Esophagus squamous epithelium (tissue), 5 donors: ENCODE measurements at regions not wholly inside any gene's neighbourhood (a gene's known extent, or its start where the extent isn't known, plus 50 kb on each side); places are given as distances from the start of the nearest gene placed in this dataset.

ENCODE experiments used
- DNase-seq: peaks from one replicate; lab custom pipeline; 2025; lab: John Stamatoyannopoulos, UW
- H3K27ac ChIP-seq, 4 donors: fragments of 200-600 bp; sonication (generic); one replicate each; pipeline ENCODE4 v1.5.1; 2016 to 2019; ENCODE audit warnings: mild to moderate bottlenecking in 1 of 4
- H3K27me3 ChIP-seq, 4 donors: fragments of 200-600 bp; sonication (generic); 1 replicate in 3 of 4; 2 replicates in 1 of 4; pipeline versions ENCODE4 v1.5.1 to v1.6.0; 2017 to 2021; ENCODE audit warnings: antibody characterized with exemption in 1 of 4
- H3K36me3 ChIP-seq, 3 donors: fragments of 200-600 bp; sonication (generic); one replicate each; pipeline ENCODE4 v1.5.1; 2016 to 2019
- H3K4me1 ChIP-seq, 3 donors: fragments of 200-600 bp; sonication (generic); one replicate each; pipeline ENCODE4 v1.5.1; 2017 to 2019
- H3K4me3 ChIP-seq, 4 donors: fragments of 200-600 bp; sonication (generic); 1 replicate in 3 of 4; 2 replicates in 1 of 4; pipeline ENCODE4 v1.5.1; 2016 to 2019; ENCODE audit warnings: mild to moderate bottlenecking in 2 of 4, moderate library complexity in 1 of 4
- H3K9me3 ChIP-seq, 3 donors: fragments of 200-600 bp; sonication (generic); one replicate each; pipeline ENCODE4 v1.5.1; 2016 to 2019
- CTCF ChIP-seq, 6 experiments: fragments of 450-650 bp in 4 of 6; fragments of 200-600 bp in 2 of 6; sonication (generic) in 2 of 6; IDR thresholded peaks; one replicate each; pipeline ENCODE4 v1.5.1; 2016 to 2019; ENCODE audit warnings: antibody characterized with exemption in 6 of 6, mild to moderate bottlenecking in 4 of 6, moderate library complexity in 4 of 6
- POLR2A ChIP-seq, 4 donors: fragments of 450-650 bp; IDR thresholded peaks; one replicate each; pipeline ENCODE4 v1.6.1; 2017; ENCODE audit warnings: antibody characterized with exemption in 4 of 4, mild to moderate bottlenecking in 4 of 4, moderate library complexity in 3 of 4
- WGBS, 2 donors: methylation state at CpG; one replicate each; pipeline ENCODE4 v1.1.5; 2018; 5-methylcytosine and 5-hydroxymethylcytosine counted together
- intact Hi-C: fragments of 100-400 bp; cut with DNase I; formaldehyde crosslinking; loops from one replicate; pipeline ENCODE4 v1.15.0; 2022
- donor health status: DM: yes; HTN: yes; CAD: no.

- no peak for DNase-seq
- WGBS, 2 donors = 31 to 32% methylated on average over 6 of the region's 6 CpGs
- intact Hi-C loops = no loop called here
These were observed 58.0 kb upstream of the PFKP start for GRCh38 chr10:3009341-3009740.

GRCh38 chr10:3008518-3009195 is 58.7 kb upstream of the PFKP start:
- no peak for TF ChIP-seq CTCF (IDR thresholded peaks at IDR 0.05)
- no peak for TF ChIP-seq POLR2A (IDR thresholded peaks at IDR 0.05)
- no peak overlapping the region for H3K27ac ChIP-seq
- DNase-seq = no peak
- H3K27me3 ChIP-seq = peaks cover 0 to 68% (median 0%) of the 10 kb centered on the region in 4 donors
- H3K4me1 ChIP-seq = peaks cover 0 to 14% (median 0%) of the 10 kb centered on the region in 3 donors
- no peak overlapping the region for H3K4me3 ChIP-seq
- no peaks in the 10 kb centered on the region for H3K36me3 ChIP-seq
- 21 to 31% methylated on average over 12 of the region's 12 CpGs for WGBS, 2 donors
- intact Hi-C loops = no loop called here
- peaks cover 0 to 3% (median 0%) of the 10 kb centered on the region in 3 donors for H3K9me3 ChIP-seq

More at GRCh38 chr10:3009341-3009740, 58.0 kb upstream of the PFKP start:
- H3K4me1 ChIP-seq = peaks cover 0 to 14% (median 0%) of the 10 kb centered on the region in 3 donors
- H3K27ac ChIP-seq = no peak overlapping the region
- peaks cover 0 to 3% (median 0%) of the 10 kb centered on the region in 3 donors for H3K9me3 ChIP-seq
- no peaks in the 10 kb centered on the region for H3K36me3 ChIP-seq
- H3K4me3 ChIP-seq = no peak overlapping the region
- TF ChIP-seq CTCF (IDR thresholded peaks at IDR 0.05) = no peak
- no peak for TF ChIP-seq POLR2A (IDR thresholded peaks at IDR 0.05)
- peaks cover 0 to 75% (median 0%) of the 10 kb centered on the region in 4 donors for H3K27me3 ChIP-seq

GRCh38 chr10:3006607-3007006 is 60.7 kb upstream of the PFKP start:
- Histone ChIP-seq H3K27me3 (peaks cover 0 to 48% (median 0%) of the 10 kb centered on the region in 4 donors), H3K36me3 (no peaks in the 10 kb centered on the region), H3K4me3 (no peak overlapping the region), H3K27ac (no peak overlapping the region), H3K9me3 (no peaks in the 10 kb centered on the region), H3K4me1 (peaks cover 0 to 14% (median 0%) of the 10 kb centered on the region in 3 donors)
- intact Hi-C loops = no loop called here
- no peak for DNase-seq
- no peak for TF ChIP-seq POLR2A (IDR thresholded peaks at IDR 0.05)
- TF ChIP-seq CTCF (IDR thresholded peaks at IDR 0.05) = no peak
- 75 to 85% methylated on average over 1 of the region's 1 CpG for WGBS, 2 donors

GRCh38 chr10:3006093-3006492 is 61.3 kb upstream of the PFKP start:
- Histone ChIP-seq H3K4me3 (no peak overlapping the region), H3K9me3 (no peaks in the 10 kb centered on the region), H3K27ac (no peak overlapping the region), H3K27me3 (peaks cover 0 to 44% (median 0%) of the 10 kb centered on the region in 4 donors), H3K4me1 (peaks cover 0 to 14% (median 0%) of the 10 kb centered on the region in 3 donors), H3K36me3 (no peaks in the 10 kb centered on the region)
- no peak for DNase-seq
- TF ChIP-seq POLR2A (IDR thresholded peaks at IDR 0.05) (no peak), CTCF (IDR thresholded peaks at IDR 0.05) (no peak)
- intact Hi-C loops = no loop called here
- 32 to 59% methylated on average over 3 of the region's 3 CpGs for WGBS, 2 donors

GRCh38 chr10:3002304-3002703 is 65.0 kb upstream of the PFKP start:
- H3K4me3 ChIP-seq = no peak overlapping the region
- no peak for DNase-seq
- intact Hi-C loops = no loop called here
- no peaks in the 10 kb centered on the region for H3K36me3 ChIP-seq
- no peaks in the 10 kb centered on the region for H3K4me1 ChIP-seq
- peaks cover 0 to 8% (median 0%) of the 10 kb centered on the region in 4 donors for H3K27me3 ChIP-seq
- TF ChIP-seq POLR2A (IDR thresholded peaks at IDR 0.05) = no peak
- TF ChIP-seq CTCF (IDR thresholded peaks at IDR 0.05) = no peak
- 72 to 86% methylated on average over 2 of the region's 2 CpGs for WGBS, 2 donors
- H3K9me3 ChIP-seq = no peaks in the 10 kb centered on the region
- no peak overlapping the region for H3K27ac ChIP-seq
